NCI-H2029 (cell line): ENCODE measurements at regions not wholly inside any gene's neighbourhood (a gene's known extent, or its start where the extent isn't known, plus 50 kb on each side); places are given as distances from the start of the nearest gene placed in this dataset.

Experiments
- DNase-seq: peaks from one replicate; lab custom pipeline; 2025; lab: John Stamatoyannopoulos, UW

DNA sequence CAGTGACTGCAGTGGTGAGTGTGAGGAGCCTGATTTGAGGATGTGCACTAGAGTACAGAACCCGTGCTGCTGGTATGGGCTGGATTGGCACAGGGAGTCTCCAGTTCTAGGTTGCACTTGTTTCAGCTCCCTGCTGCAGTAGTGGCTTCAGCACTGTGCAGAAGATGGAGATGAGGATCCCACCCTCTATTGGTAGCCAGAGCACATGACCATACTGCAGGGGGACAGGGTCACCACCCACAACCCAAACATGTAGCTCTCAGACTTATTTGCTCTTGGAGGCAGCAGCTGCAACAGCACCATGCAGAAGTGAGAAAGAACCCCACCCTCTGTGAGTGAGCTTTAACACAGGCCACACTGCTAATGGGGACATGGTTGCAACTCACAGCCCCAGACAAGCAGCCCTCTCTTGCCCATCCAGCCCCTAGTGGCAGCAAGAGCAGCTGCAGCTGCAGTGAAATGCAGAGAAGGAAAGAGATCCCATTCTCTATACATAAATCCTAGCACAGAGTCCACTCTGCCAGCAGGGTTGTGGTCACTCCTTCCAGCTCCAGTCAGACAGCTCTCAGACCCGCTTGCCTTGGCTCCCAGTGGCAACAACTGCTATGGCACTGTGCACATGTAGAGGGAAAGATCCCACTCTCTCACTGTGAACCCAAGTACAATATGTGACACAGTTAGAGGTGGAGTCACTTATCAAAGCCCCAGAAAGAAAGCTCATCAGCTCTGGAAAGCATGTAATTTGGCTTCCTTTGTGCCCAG, 51.4 kb upstream of the SCIN start:
- DNase-seq = peak; percentile 7

DNA sequence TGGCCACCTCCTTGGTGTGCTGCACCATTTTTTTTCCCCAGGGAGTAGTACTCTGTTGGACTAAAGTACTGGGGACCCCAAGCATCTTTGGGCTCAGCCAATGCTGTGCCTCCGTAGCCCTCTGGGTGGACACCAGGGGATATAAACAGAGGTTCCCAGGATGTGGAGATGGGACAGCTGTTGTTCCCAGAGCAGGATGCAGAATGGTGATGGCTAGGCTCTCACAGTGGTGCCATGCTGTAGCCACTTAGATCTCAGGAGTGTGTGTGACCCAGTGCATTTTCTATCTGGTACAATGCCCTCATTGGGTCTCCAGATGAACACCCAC, 50.9 kb upstream of the SCIN start:
- no peak for DNase-seq
